ENCODE measurements at regions not wholly inside any gene's neighbourhood (a gene's known extent, or its start where the extent isn't known, plus 50 kb on each side); places are given as distances from the start of the nearest gene placed in this dataset.

GRCh38 chr6:165814679-165815078 lies 151.6 kb upstream of the PDE10A start:
- DNase-seq (ENCODE audit: extremely low spot score) = no peak

GRCh38 chr6:165811512-165811911 lies 148.5 kb upstream of the PDE10A start:
- WGBS = 77% methylated on average over 7 of the region's 7 CpGs
- H3K27ac ChIP-seq (replicated peaks in 1 of 4) = no peak overlapping the region
- no peak for DNase-seq (ENCODE audit: extremely low spot score)
- H3K9me3 ChIP-seq = peaks cover 0 to 9% (median 7%) of the 10 kb centered on the region in 4 donors
- intact Hi-C loops (cut with DNase I) = no loop called here
- H3K4me1 ChIP-seq = no peaks in the 10 kb centered on the region
- TF ChIP-seq CTCF (IDR thresholded peaks at IDR 0.05) = no peak
- no peak for TF ChIP-seq POLR2A (IDR thresholded peaks at IDR 0.05; ENCODE audit: low read depth)
- no peak for TF ChIP-seq POLR2AphosphoS5 (IDR thresholded peaks at IDR 0.05)
- TF ChIP-seq EP300 (IDR thresholded peaks at IDR 0.05) = no peak
- H3K36me3 ChIP-seq = no peaks in the 10 kb centered on the region
- H3K4me3 ChIP-seq = no peak overlapping the region
- peaks cover 0 to 9% (median 0%) of the 10 kb centered on the region in 4 donors for H3K27me3 ChIP-seq

More at GRCh38 chr6:165814679-165815078, 151.6 kb upstream of the PDE10A start:
- intact Hi-C loops (cut with DNase I) = no loop called here
- Histone ChIP-seq H3K36me3 (no peaks in the 10 kb centered on the region), H3K27me3 (peaks cover 0 to 32% (median 0%) of the 10 kb centered on the region in 4 donors), H3K4me3 (no peak overlapping the region), H3K4me1 (peaks cover 0 to 5% (median 0%) of the 10 kb centered on the region in 4 donors), H3K27ac (replicated peaks in 1 of 4) (no peak overlapping the region), H3K9me3 (peaks cover 0 to 2% (median 2%) of the 10 kb centered on the region in 4 donors)
- TF ChIP-seq POLR2AphosphoS5 (IDR thresholded peaks at IDR 0.05) (no peak), CTCF (IDR thresholded peaks at IDR 0.05) (no peak), POLR2A (IDR thresholded peaks at IDR 0.05; ENCODE audit: low read depth) (no peak), EP300 (IDR thresholded peaks at IDR 0.05) (no peak)
- whole genome bisulfite sequencing = 96% methylated on average over 10 of the region's 10 CpGs

- peaks cover 0 to 22% (median 0%) of the 10 kb centered on the region in 4 donors for H3K27me3 ChIP-seq
- H3K4me3 ChIP-seq = no peak overlapping the region
- H3K4me1 ChIP-seq = peaks cover 0 to 12% (median 8%) of the 10 kb centered on the region in 4 donors
- H3K9me3 ChIP-seq = peaks cover 0 to 9% (median 7%) of the 10 kb centered on the region in 4 donors
- no peak overlapping the region for H3K27ac ChIP-seq (replicated peaks in 1 of 4)
- no peaks in the 10 kb centered on the region for H3K36me3 ChIP-seq
- TF ChIP-seq POLR2AphosphoS5 (IDR thresholded peaks at IDR 0.05) (no peak), POLR2A (IDR thresholded peaks at IDR 0.05; ENCODE audit: low read depth) (no peak), EP300 (IDR thresholded peaks at IDR 0.05) (no peak), CTCF (IDR thresholded peaks at IDR 0.05) (no peak)
- DNase-seq (ENCODE audit: extremely low spot score) = no peak
- intact Hi-C loops (cut with DNase I) = no loop called here
- WGBS = 70% methylated on average over 7 of the region's 10 CpGs
These were observed 145.0 kb upstream of the PDE10A start for GRCh38 chr6:165808021-165808420.

- Histone ChIP-seq H3K4me3 (no peak overlapping the region), H3K27me3 (peaks cover 0 to 22% (median 0%) of the 10 kb centered on the region in 4 donors), H3K9me3 (peaks cover 0 to 9% (median 7%) of the 10 kb centered on the region in 4 donors), H3K4me1 (peaks cover 0 to 12% (median 8%) of the 10 kb centered on the region in 4 donors), H3K36me3 (no peaks in the 10 kb centered on the region), H3K27ac (replicated peaks in 1 of 4) (no peak overlapping the region)
- WGBS = 66% methylated on average over 10 of the region's 10 CpGs
- DNase-seq (ENCODE audit: extremely low spot score) = no peak
- intact Hi-C loops (cut with DNase I) = no loop called here
- TF ChIP-seq CTCF (IDR thresholded peaks at IDR 0.05) (no peak), EP300 (IDR thresholded peaks at IDR 0.05) (no peak), POLR2A (IDR thresholded peaks at IDR 0.05; ENCODE audit: low read depth) (no peak), POLR2AphosphoS5 (IDR thresholded peaks at IDR 0.05) (no peak)
These were observed 144.4 kb upstream of the PDE10A start for GRCh38 chr6:165807249-165807960.

All from esophagus muscularis mucosa (tissue), 4 donors.